ENCODE measurements at regions not wholly inside any gene's neighbourhood (a gene's known extent, or its start where the extent isn't known, plus 50 kb on each side); places are given as distances from the start of the nearest gene placed in this dataset.
"Not testable (repeated sequence)": the region's sequence is repeated elsewhere in the genome, so short reads cannot be mapped to it uniquely, and the experiment has no call there.

DNA sequence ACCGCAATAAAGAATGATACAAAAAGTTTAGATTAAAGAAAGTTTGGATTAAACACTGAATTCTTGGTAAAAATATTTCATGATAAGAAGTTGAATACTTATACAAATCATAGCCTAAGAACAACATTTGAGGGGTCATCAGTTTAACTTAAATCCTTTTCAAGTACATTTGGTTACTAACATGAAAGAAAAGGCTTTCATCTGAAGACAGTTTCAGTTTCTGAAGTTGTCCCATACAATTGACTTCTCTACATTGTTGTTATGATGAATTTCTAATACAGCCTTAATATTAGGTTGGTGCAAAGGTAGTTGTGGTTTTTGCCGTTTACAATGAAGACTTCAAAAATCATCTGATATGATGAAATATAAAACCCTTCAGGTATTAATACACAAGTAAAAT, 317.5 kb upstream of the MAGI2 start:
- Histone ChIP-seq H3K4me3 (no peak overlapping the region), H3K9me3 (ENCODE audit: low read depth, low read length) (no peaks in the 10 kb centered on the region), H3K36me3 (ENCODE audit: insufficient read depth, low read length) (no peaks in the 10 kb centered on the region), H3K9ac (ENCODE audit: insufficient read length) (no peak overlapping the region), H3K27ac (no peak overlapping the region)
- no peak for DNase-seq (ENCODE audit: low read depth, low spot score)
- TF ChIP-seq POLR2AphosphoS5 (IDR thresholded peaks at IDR 0.05; ENCODE audit: borderline replicate concordance, low read depth, low read length) (no peak), EZH2 (IDR thresholded peaks at IDR 0.05) (no peak), FOXP2 (optimal IDR thresholded peaks at IDR 0.05; ENCODE audit: control extremely low read depth, extremely low read length, insufficient read depth) (no peak)

DNA sequence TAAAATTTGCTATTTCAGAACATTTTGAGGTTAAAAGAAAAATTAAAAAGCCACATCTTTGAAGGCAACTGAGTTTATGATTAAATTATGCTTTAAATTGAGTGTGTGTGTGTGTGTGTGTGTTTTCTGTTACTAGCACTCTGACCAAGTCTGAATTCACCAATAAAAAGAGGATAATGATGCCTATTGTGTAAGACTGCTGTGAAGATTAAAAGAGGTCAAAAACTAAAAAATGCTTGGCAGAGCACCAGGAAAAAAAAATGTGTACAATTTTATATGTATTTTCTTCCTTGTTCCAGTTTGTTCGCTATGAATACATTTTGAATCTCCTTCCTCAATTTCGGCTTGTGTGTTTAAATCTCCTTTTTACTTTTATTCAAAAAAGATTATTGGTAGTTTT, 316.6 kb upstream of the MAGI2 start:
- Histone ChIP-seq H3K4me3 (no peak overlapping the region), H3K36me3 (ENCODE audit: insufficient read depth, low read length) (no peaks in the 10 kb centered on the region), H3K9me3 (ENCODE audit: low read depth, low read length) (no peaks in the 10 kb centered on the region), H3K9ac (ENCODE audit: insufficient read length) (no peak overlapping the region), H3K27ac (no peak overlapping the region)
- no peak for TF ChIP-seq EZH2 (IDR thresholded peaks at IDR 0.05)
- no peak for TF ChIP-seq POLR2AphosphoS5 (IDR thresholded peaks at IDR 0.05; ENCODE audit: borderline replicate concordance, low read depth, low read length)
- no peak for TF ChIP-seq FOXP2 (optimal IDR thresholded peaks at IDR 0.05; ENCODE audit: control extremely low read depth, extremely low read length, insufficient read depth)
- no peak for DNase-seq (ENCODE audit: low read depth, low spot score)

DNA sequence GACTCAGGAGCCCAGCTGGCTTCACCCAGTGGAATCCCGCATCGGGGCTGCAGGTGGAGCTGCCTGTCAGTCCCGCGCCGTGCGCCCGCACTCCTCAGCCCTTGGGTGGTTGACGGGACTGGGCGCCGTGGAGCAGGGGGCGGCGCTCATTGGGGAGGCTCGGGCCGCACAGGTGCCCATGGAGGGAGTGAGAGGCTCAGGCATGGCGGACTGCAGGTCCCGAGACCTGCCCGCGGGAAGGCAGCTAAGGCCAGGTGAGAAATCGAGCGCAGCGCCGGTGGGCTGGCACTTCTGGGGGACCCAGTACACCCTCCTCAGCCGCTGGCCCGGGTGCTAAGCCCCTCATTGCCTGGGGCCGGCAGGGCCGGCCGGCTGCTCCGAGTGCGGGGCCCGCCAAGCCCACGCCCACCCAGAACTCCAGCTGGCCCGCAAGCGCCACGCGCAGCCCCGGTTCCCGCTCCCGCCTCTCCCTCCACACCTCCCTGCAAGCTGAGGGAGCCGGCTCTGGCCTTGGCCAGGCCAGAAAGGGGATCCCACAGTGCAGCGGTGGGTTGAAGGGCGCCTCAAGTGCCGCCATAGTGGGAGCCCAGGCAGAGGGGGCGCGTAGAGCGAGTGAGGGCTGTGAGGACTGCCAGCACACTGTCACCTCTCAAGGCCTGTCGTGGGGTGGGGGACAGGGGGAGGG, 314.6 kb upstream of the MAGI2 start:
- not testable (repeated sequence) for H3K9ac ChIP-seq (ENCODE audit: insufficient read length); H3K36me3 ChIP-seq (ENCODE audit: insufficient read depth, low read length); H3K9me3 ChIP-seq (ENCODE audit: low read depth, low read length); H3K4me3 ChIP-seq; H3K27ac ChIP-seq; DNase-seq (ENCODE audit: low read depth, low spot score)

DNA sequence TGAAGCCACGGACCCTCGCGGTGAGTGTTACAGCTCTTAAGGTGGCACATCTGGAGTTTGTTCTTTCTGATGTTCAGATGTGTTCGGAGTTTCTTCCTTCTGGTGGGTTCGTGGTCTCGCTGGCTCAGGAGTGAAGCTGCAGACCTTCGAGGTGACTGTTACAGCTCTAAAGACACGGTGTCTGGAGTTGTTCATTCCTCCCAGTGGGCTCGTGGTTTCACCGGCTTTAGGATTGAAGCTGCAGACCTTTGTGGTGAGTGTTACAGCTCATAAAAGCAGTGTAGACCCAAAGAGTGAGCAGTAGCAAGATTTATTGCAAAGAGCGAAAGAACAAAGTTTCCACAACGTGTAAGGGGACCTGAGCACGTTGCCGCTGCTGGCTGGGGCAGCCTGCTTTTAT, 313.7 kb upstream of the MAGI2 start:
- H3K27ac ChIP-seq; H3K36me3 ChIP-seq (ENCODE audit: insufficient read depth, low read length); H3K4me3 ChIP-seq; DNase-seq (ENCODE audit: low read depth, low spot score); H3K9me3 ChIP-seq (ENCODE audit: low read depth, low read length); H3K9ac ChIP-seq (ENCODE audit: insufficient read length): not testable (repeated sequence)

DNA sequence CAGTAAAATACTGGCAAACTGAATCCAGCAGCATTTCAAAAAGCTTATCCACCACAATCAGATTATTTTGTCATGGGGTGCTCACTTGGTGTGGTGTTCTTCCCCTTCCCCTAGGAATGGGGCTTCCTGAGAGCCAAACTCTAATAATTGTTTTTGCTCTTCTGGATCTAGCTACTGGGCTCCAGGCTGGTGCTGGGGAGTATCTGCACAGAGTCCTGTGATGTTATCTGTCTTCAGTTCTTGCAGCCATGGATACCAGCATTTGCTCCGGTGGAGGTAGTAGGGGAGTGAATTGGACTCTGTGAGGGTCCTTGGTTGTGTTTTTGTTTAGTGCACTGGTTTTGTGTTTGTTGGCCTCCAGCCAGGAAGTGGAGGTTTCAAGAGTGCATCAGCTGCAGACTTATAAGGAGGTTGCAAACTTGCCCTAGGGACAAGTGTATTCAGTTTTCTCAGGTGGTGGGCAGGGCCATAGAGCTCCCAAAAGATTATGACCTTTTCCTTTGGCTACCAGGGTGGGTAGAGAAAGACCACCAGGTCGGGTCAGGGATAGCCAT, 308.5 kb upstream of the MAGI2 start:
- no peak for TF ChIP-seq EZH2 (IDR thresholded peaks at IDR 0.05)
- TF ChIP-seq FOXP2 (optimal IDR thresholded peaks at IDR 0.05; ENCODE audit: control extremely low read depth, extremely low read length, insufficient read depth), result no peak
- no peak for TF ChIP-seq POLR2AphosphoS5 (IDR thresholded peaks at IDR 0.05; ENCODE audit: borderline replicate concordance, low read depth, low read length)
- DNase-seq (ENCODE audit: low read depth, low spot score), result no peak
- no peak overlapping the region for H3K4me3 ChIP-seq
- H3K9me3 ChIP-seq (ENCODE audit: low read depth, low read length), result no peaks in the 10 kb centered on the region
- H3K36me3 ChIP-seq (ENCODE audit: insufficient read depth, low read length), result no peaks in the 10 kb centered on the region
- H3K9ac ChIP-seq (ENCODE audit: insufficient read length), result no peak overlapping the region
- no peak overlapping the region for H3K27ac ChIP-seq

DNA sequence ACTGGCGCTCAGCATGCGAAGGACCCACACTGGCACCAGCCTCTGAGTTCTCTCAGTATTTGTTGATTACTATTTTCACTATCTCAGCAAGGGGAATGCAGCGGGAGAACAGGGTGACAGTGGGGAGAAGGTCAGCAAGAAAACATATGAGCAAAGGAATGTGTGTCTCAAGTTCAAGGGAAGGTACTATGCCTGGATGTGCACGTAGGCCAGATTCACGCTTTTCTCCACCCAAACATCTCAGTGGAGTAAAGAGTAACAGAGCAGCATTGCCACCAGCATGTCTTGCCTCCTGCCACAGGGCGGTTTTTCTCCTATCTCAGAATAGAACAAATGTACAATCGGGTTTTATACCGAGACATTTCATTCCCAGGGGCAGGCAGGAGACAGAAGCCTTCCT, 297.5 kb upstream of the MAGI2 start:
- H3K4me3 ChIP-seq; H3K9ac ChIP-seq (ENCODE audit: insufficient read length); H3K9me3 ChIP-seq (ENCODE audit: low read depth, low read length); H3K27ac ChIP-seq; DNase-seq (ENCODE audit: low read depth, low spot score); H3K36me3 ChIP-seq (ENCODE audit: insufficient read depth, low read length): not testable (repeated sequence)

DNA sequence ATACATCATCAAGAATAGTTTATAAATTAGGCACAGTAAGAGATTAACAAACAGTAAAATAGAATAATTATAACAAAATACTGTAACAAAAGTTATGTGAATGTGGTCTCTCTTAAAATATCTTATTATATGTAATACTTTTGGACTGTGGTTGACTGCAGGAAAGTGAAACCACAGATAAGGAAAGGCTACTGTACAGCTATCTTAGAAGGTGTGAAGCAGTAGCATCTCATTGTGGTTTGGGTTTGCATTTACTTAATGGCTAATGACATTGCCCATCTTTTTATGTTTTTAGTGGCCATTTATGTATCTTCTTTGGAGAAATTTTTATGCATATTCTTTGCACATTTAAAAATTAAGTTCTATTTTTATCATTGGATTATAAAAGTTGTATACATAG, 296.4 kb upstream of the MAGI2 start:
- Histone ChIP-seq H3K36me3 (ENCODE audit: insufficient read depth, low read length) (no peaks in the 10 kb centered on the region), H3K9me3 (ENCODE audit: low read depth, low read length) (no peaks in the 10 kb centered on the region), H3K9ac (ENCODE audit: insufficient read length) (no peak overlapping the region), H3K27ac (no peak overlapping the region), H3K4me3 (no peak overlapping the region)
- no peak for DNase-seq (ENCODE audit: low read depth, low spot score)
- TF ChIP-seq EZH2 (IDR thresholded peaks at IDR 0.05) (no peak), FOXP2 (optimal IDR thresholded peaks at IDR 0.05; ENCODE audit: control extremely low read depth, extremely low read length, insufficient read depth) (no peak), POLR2AphosphoS5 (IDR thresholded peaks at IDR 0.05; ENCODE audit: borderline replicate concordance, low read depth, low read length) (no peak)

DNA sequence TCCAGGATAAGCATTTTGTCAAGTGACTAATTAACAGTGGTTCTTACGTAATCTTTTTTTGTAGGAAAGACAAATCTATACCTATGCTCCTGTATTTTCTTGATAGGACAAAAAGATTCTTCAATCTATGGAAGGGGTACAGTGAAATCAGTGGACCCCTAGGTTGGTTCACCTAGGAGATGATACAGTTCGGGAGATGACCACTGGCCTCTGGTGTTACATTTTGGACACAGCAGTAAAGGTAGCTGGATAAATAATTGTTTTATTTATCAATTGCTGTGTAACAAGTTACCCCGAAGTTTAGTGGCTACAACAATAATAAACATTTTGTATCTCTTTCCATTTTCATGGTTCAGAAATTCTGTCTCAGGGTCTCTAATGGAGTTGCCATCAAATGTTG, 288.2 kb upstream of the MAGI2 start:
- no peak for DNase-seq (ENCODE audit: low read depth, low spot score)
- TF ChIP-seq EZH2 (IDR thresholded peaks at IDR 0.05) (no peak), FOXP2 (optimal IDR thresholded peaks at IDR 0.05; ENCODE audit: control extremely low read depth, extremely low read length, insufficient read depth) (no peak), POLR2AphosphoS5 (IDR thresholded peaks at IDR 0.05; ENCODE audit: borderline replicate concordance, low read depth, low read length) (no peak)
- no peak overlapping the region for H3K9ac ChIP-seq (ENCODE audit: insufficient read length)
- no peaks in the 10 kb centered on the region for H3K36me3 ChIP-seq (ENCODE audit: insufficient read depth, low read length)
- H3K27ac ChIP-seq, result no peak overlapping the region
- no peaks in the 10 kb centered on the region for H3K9me3 ChIP-seq (ENCODE audit: low read depth, low read length)
- no peak overlapping the region for H3K4me3 ChIP-seq

DNA sequence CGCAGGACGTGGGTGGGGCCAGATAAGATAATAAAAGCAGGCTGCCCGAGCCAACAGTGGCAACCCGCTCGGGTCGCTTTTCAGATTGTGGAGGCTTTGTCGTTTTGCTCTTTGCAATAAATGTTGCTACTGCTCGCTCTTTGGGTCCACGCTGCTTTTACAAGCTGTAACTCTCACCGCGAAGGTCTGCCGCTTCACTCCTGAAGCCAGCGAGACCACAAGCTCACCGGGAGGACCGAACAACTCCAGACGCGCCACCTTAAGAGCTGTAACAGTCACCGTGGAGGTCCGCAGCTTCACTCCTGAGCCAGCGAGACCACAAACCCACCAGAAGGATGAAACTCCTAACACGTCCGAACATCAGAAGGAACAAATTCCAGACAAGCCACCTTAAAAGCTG, 286.6 kb upstream of the MAGI2 start:
- Histone ChIP-seq H3K9me3 (ENCODE audit: low read depth, low read length) (no peaks in the 10 kb centered on the region), H3K27ac (no peak overlapping the region), H3K9ac (ENCODE audit: insufficient read length) (no peak overlapping the region), H3K36me3 (ENCODE audit: insufficient read depth, low read length) (no peaks in the 10 kb centered on the region), H3K4me3 (no peak overlapping the region)
- no peak for TF ChIP-seq FOXP2 (optimal IDR thresholded peaks at IDR 0.05; ENCODE audit: control extremely low read depth, extremely low read length, insufficient read depth)
- TF ChIP-seq POLR2AphosphoS5 (IDR thresholded peaks at IDR 0.05; ENCODE audit: borderline replicate concordance, low read depth, low read length), result no peak
- TF ChIP-seq EZH2 (IDR thresholded peaks at IDR 0.05), result no peak
- no peak for DNase-seq (ENCODE audit: low read depth, low spot score)

DNA sequence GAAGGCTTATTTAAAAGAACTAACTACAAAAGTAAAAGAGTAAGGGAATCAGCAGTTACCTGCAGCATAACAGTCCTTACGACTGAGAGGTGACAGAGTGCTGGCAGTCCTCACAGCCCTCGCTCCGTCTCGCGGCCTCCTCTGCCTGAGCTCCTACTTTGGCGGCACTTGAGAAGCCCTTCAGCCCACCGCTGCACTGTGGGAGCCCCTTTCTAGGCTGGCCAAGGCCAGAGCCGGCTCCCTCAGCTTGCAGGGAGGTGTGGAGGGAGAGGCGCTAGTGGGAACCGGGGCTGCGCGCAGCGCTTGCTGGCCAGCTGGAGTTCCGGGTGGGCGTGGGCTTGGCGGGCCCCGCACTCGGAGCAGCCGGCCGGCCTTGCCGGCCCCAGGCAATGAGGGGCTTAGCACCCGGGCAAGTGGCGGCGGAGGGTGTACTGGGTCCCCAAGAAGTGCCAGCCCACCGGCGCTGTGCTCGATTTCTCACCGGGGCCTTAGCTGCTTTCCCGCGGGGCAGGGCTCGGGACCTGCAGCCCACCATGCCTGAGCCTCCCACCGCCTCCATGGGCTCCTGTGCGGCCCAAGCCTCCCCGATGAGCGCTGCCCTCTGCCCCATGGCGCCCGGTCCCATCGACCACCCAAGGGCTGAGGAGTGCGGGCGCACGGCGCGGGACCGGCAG, 285.7 kb upstream of the MAGI2 start:
- H3K36me3 ChIP-seq (ENCODE audit: insufficient read depth, low read length); DNase-seq (ENCODE audit: low read depth, low spot score); H3K4me3 ChIP-seq; H3K9ac ChIP-seq (ENCODE audit: insufficient read length); H3K27ac ChIP-seq; H3K9me3 ChIP-seq (ENCODE audit: low read depth, low read length): not testable (repeated sequence)
